ENCODE measurements at regions not wholly inside any gene's neighbourhood (a gene's known extent, or its start where the extent isn't known, plus 50 kb on each side); places are given as distances from the start of the nearest gene placed in this dataset.
"Not testable (repeated sequence)": the region's sequence is repeated elsewhere in the genome, so short reads cannot be mapped to it uniquely, and the experiment has no call there.

GRCh38 chr2:15753811-15754702 is 162.4 kb downstream of the DDX1 start:
- DNase-seq, result no peak

- DNase-seq, result no peak
Observed at GRCh38 chr2:15754703-15755099, 163.0 kb downstream of the DDX1 start.

DNA sequence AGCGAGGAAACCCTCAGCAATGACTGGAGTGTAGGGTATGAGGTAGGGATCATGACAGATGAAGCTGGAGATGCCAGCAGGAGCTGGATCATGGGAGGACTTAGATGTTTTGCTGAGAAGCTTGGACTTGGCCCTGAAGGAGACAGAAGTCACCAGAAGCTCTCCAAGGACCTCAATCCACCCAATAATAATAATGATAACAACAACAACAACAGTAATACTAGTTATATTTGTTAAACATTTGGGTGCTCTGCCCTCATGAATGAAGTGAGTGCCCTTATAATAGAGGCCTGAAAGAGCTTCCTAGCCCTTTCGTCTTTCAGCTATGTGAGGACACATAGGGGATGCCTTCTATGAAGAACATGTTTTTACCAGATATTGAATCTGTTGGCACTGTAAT is 163.9 kb downstream of the DDX1 start:
- DNase-seq, result no peak

GRCh38 chr2:15756011-15756550 is 164.4 kb downstream of the DDX1 start:
- DNase-seq, result no peak

DNA sequence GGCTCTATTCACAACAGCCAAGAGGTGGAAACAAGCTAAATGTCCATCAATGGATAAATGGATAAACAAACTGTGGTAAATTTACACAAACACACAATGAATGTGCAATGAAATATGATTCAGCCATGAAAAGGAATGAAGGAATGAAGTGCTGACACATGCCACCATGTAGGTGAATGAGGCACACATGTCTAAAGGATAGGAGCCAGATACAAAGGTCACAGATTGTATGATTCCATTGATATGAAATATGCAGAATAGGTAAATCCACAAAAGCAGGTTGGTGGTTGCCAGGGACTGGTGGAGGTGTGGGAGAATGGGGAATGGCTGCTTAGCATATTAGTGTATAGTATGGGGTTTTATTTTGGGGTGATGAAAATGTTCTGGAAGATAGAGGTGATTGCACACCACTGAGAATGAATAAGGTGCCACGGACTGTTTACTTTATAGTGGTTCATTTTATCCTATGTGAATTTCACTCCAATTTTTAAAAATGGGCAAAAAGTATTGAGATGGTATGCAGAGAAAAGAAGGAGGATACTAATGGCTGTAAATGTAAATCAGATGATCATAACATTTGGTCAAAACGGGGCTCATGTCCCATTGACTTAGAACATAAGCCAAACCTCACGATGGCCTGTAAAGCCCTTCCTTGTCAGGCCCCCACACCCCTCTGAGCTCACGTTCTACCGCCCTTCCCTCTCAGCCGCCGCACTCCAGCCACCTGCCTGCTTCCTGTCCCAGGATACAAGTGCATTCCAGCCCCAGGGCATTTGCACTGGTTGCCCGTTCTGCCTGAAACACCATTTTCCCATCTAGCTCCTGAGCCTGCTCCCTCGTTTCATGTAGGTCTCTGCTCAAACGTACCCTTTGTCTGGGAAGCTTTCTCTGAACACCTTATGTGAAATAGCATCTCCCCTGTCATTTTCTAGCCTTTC is 165.5 kb downstream of the DDX1 start:
- DNase-seq, result no peak

DNA sequence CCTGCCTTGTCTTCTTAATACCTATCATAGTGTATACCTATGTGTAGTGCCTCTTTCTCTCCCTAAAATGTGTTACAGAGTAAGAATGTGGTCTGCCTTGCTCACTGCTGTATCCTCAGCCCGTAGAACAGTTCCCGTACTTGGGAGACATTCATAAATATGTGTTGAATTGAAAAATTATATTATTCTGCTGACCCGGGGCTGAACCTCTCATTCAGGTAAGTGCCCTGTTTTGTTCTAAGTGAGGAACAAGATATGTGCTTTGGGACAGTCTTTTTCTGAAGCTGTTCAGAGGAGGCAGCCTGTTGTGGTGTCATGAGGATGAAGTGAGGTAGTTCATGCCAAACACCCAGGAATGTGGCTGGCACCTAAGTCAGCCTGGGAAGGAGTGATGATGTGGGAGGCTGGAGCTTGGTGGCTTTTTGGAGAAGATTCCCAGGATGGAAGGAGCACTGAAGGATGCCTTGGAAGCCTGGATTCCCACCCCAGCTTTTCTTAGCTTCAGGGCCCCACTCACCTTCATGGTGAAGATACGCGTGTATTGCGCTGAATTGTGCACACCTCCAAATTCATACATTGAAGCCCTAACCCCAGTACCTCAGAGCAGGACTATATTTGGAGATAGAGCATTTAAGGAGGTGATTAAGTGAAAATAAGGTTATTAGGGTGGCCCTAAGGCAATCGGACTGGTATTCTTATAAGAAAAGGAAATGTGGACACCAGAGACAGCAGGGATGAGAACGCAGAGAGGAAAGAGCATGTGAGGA is 166.3 kb downstream of the DDX1 start:
- DNase-seq, result no peak

- DNase-seq, result no peak
Observed at GRCh38 chr2:15758848-15759247, 167.2 kb downstream of the DDX1 start.

- no peak for DNase-seq
Observed at GRCh38 chr2:15759385-15759784, 167.7 kb downstream of the DDX1 start.

DNA sequence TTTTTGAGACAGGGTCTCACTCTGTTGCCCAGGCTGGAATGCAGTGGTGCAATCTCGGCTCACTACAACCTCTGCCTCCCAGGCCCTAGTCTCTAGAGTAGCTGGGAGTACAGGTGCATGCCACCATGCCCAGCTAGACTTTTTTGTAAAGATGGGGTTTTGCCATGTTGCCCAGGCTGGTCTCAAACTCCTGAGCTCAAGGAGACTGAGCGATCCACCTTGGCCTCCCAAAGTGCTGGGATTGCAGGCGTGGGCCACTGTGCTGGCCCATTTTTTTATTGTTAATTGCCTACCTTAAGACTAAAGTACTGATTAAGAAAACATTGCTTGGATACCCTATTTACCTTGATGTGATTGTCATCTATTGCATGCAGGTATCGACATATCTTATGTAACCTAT is 168.1 kb downstream of the DDX1 start:
- DNase-seq, result not testable (repeated sequence)

GRCh38 chr2:15760232-15760910 is 168.7 kb downstream of the DDX1 start:
- no peak for DNase-seq

DNA sequence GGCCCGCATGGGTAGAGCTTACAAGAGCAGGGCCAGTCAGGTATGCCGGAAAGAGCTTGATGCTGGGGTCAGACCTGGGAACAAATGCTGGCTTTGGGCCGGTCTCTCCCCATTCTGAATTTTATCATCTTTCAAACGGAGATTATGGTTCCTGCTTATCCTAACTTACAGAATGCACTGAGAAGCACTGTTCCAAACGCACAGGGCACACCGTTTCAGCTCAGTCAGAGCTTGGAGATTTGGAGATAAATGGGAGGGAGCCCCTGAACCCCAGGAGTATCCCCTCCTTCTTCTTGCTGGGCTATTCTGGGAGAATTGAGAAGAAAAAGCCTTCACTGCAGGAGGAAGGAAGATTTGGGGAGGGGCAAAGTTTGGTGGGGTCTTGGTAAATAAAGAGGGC is 169.4 kb downstream of the DDX1 start:
- DNase-seq, result no peak

DNA sequence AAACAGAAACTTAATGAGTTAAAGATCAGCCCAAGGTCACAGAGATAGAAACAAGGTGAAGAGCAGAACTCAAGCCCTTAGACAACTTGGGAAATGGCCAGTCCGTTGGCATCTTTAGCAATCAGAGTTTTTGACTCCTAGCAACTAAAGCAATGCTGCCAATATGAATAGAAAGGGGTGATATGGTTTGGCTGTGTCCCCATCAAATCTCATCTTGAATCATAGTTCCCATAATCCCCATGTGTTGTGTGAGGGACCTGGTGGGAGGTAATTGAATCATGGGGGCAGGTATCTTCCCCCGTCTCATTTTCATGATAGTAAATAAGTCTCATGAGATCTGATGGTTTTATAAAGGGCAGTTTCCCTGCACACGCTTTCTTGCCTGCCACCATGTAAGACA is 170.2 kb downstream of the DDX1 start:
- no peak for DNase-seq

- no peak for DNase-seq
Observed at GRCh38 chr2:15762449-15762848, 170.8 kb downstream of the DDX1 start.

DNA sequence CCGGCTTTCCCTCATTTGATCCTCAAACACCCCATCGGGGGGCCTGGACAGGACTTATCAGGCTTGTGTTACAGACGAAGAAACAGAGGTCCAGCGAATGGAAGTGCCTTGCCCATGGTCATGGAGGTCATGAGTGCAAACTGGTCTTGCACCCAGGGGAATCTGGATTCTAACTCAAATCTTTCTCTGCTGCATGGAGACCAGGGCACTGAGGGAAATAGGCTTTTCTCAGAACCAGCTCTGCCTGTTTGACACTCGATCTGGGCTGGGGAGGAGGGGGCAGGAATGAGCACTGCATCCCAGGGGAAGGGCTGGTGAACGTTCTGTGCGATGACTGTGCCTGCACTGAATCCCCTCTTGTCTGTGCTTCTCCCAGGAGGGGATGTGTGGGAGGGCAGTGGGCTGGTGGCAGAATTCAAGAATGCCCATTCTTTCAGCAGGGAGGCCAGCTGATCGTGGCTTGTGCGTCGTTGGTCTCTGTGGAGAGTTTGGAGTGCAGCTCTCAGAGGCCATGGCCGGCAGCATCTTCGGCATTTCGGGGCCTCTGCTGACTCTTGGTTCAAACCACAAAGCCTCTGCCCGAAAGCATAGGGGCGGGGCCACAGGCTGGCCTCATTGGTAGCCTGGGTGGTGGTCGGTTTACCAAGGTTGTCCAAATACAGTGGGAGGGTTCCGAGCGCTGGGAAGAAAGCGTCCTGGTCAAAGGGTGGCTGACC is 171.6 kb downstream of the DDX1 start:
- no peak for DNase-seq

GRCh38 chr2:15763822-15764682 is 172.4 kb downstream of the DDX1 start:
- DNase-seq, result no peak

GRCh38 chr2:15764683-15765011 is 173.0 kb downstream of the DDX1 start:
- DNase-seq, result no peak

DNA sequence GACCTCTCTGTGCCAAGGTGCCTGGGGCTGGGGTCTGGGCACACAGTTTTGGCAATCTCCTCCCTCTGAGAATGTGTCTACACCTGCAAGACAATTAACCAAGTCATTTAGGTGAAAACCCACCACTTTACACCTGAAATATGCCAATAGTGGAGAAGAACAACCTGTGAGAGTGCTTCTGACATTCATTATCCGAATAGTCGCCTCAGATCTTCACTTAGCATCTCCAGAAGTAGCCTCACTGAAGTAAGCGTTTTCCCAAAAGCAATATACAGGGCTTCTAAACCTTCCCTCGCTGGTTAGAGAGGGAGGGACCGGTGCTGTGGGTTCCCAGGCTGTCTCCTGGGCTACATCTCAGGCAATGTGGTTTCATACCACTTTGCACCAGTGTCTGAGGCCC is 173.5 kb downstream of the DDX1 start:
- DNase-seq, result no peak

- no peak for DNase-seq
Observed at GRCh38 chr2:15765686-15766302, 174.1 kb downstream of the DDX1 start.

- no peak for DNase-seq
Observed at GRCh38 chr2:15766303-15766861, 174.0 kb upstream of the MYCN start.

Measured in tongue (tissue), 1 donor.